ENCODE measurements at regions not wholly inside any gene's neighbourhood (a gene's known extent, or its start where the extent isn't known, plus 50 kb on each side); places are given as distances from the start of the nearest gene placed in this dataset.

DNA sequence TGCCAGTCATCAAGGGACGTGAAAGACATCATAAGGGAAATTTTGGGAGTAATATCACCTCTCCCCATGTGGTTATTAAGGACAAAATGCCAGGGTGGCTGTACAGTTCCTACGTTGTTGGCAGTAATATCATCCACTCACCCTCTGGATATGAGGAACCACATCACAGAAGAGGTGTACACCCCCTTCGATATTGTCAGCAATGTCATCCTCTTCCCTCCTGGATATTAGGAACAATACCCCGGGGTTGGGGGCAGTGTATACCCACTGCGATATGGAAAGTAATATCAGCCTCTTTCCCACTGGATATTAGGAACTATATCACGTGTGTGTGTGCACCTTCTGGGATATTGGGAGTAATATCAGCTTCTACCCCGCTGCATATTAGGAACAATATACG lies 1933.3 kb downstream of the SUCLG1 start:
- ATAC-seq: no peak
- intact Hi-C loops (cut with micrococcal nuclease; ENCODE audit: unreplicated experiment) (no loop called here), in situ Hi-C loops (cut with HindIII; ENCODE audit: low pct_unique_long_range_greater_than_20kb, low sequenced_read_pairs) (no loop called here)
- POLR2A ChIA-PET: no interaction called here
- TF ChIP-seq, protein P1, sequence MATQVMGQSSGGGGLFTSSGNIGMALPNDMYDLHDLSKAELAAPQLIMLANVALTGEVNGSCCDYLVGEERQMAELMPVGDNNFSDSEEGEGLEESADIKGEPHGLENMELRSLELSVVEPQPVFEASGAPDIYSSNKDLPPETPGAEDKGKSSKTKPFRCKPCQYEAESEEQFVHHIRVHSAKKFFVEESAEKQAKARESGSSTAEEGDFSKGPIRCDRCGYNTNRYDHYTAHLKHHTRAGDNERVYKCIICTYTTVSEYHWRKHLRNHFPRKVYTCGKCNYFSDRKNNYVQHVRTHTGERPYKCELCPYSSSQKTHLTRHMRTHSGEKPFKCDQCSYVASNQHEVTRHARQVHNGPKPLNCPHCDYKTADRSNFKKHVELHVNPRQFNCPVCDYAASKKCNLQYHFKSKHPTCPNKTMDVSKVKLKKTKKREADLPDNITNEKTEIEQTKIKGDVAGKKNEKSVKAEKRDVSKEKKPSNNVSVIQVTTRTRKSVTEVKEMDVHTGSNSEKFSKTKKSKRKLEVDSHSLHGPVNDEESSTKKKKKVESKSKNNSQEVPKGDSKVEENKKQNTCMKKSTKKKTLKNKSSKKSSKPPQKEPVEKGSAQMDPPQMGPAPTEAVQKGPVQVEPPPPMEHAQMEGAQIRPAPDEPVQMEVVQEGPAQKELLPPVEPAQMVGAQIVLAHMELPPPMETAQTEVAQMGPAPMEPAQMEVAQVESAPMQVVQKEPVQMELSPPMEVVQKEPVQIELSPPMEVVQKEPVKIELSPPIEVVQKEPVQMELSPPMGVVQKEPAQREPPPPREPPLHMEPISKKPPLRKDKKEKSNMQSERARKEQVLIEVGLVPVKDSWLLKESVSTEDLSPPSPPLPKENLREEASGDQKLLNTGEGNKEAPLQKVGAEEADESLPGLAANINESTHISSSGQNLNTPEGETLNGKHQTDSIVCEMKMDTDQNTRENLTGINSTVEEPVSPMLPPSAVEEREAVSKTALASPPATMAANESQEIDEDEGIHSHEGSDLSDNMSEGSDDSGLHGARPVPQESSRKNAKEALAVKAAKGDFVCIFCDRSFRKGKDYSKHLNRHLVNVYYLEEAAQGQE (IDR thresholded peaks at IDR 0.05; ENCODE audit: insufficient read depth in 1 of 2, low read depth in 2 of 2, low read length in 1 of 2): no peak
- Histone ChIP-seq H3K36me3 (ENCODE audit: control insufficient read depth, insufficient read depth, low read length) (no peaks in the 10 kb centered on the region), H3K27ac (ENCODE audit: low read length) (no peak overlapping the region), H3K4me1 (ENCODE audit: control insufficient read depth, insufficient read depth, low read length) (no peaks in the 10 kb centered on the region), H3K9me3 (ENCODE audit: control insufficient read depth, insufficient read depth, low read depth, low read length) (no peaks in the 10 kb centered on the region), H3K4me3 (ENCODE audit: low read depth in 2 of 2, low read length in 2 of 2) (no peak overlapping the region), H3K27me3 (ENCODE audit: control insufficient read depth, insufficient read depth, low read length) (no peaks in the 10 kb centered on the region)
- BruUV-seq (replicated peaks): no TSS peak
- CTCF ChIA-PET: no interaction called here
- DNase-seq (ENCODE audit: low read depth, low spot score): no peak

GRCh38 chr2:82524826-82525225 lies 1934.3 kb downstream of the SUCLG1 start:
- TF ChIP-seq, protein P2, sequence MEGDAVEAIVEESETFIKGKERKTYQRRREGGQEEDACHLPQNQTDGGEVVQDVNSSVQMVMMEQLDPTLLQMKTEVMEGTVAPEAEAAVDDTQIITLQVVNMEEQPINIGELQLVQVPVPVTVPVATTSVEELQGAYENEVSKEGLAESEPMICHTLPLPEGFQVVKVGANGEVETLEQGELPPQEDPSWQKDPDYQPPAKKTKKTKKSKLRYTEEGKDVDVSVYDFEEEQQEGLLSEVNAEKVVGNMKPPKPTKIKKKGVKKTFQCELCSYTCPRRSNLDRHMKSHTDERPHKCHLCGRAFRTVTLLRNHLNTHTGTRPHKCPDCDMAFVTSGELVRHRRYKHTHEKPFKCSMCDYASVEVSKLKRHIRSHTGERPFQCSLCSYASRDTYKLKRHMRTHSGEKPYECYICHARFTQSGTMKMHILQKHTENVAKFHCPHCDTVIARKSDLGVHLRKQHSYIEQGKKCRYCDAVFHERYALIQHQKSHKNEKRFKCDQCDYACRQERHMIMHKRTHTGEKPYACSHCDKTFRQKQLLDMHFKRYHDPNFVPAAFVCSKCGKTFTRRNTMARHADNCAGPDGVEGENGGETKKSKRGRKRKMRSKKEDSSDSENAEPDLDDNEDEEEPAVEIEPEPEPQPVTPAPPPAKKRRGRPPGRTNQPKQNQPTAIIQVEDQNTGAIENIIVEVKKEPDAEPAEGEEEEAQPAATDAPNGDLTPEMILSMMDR (IDR thresholded peaks at IDR 0.05): no peak
- TF ChIP-seq, protein P1 (IDR thresholded peaks at IDR 0.05; ENCODE audit: insufficient read depth in 1 of 2, low read depth in 2 of 2, low read length in 1 of 2): no peak
- TF ChIP-seq TCF7L2 (IDR thresholded peaks at IDR 0.05; ENCODE audit: low read depth, low read length) (no peak), SIN3A (IDR thresholded peaks at IDR 0.05; ENCODE audit: borderline replicate concordance, insufficient read depth, low read depth, low read length) (no peak), POLR2AphosphoS5 (IDR thresholded peaks at IDR 0.05; ENCODE audit: low read depth, low read length) (no peak)
- DNase-seq (ENCODE audit: low read depth, low spot score) (no peak), ATAC-seq (no peak)
- Histone ChIP-seq H3K27ac (ENCODE audit: low read length) (no peak overlapping the region), H3K9me3 (ENCODE audit: control insufficient read depth, insufficient read depth, low read depth, low read length) (no peaks in the 10 kb centered on the region), H3K4me1 (ENCODE audit: control insufficient read depth, insufficient read depth, low read length) (no peaks in the 10 kb centered on the region), H3K4me3 (ENCODE audit: low read depth in 2 of 2, low read length in 2 of 2) (no peak overlapping the region), H3K27me3 (ENCODE audit: control insufficient read depth, insufficient read depth, low read length) (no peaks in the 10 kb centered on the region), H3K36me3 (ENCODE audit: control insufficient read depth, insufficient read depth, low read length) (no peaks in the 10 kb centered on the region)
- in situ Hi-C loops (cut with HindIII; ENCODE audit: low pct_unique_long_range_greater_than_20kb, low sequenced_read_pairs) (no loop called here), intact Hi-C loops (cut with micrococcal nuclease; ENCODE audit: unreplicated experiment) (no loop called here)
- ChIA-PET CTCF (no interaction called here), POLR2A (no interaction called here)
- no TSS peak for BruUV-seq (replicated peaks)

Measured in Panc1 (cell line).